Midbrain (tissue), 1 donor: ENCODE measurements at regions not wholly inside any gene's neighbourhood (a gene's known extent, or its start where the extent isn't known, plus 50 kb on each side); places are given as distances from the start of the nearest gene placed in this dataset.
"Not testable (repeated sequence)": the region's sequence is repeated elsewhere in the genome, so short reads cannot be mapped to it uniquely, and the experiment has no call there.

Source experiments
- DNase-seq: peaks from one replicate; lab custom pipeline; 2025; lab: John Stamatoyannopoulos, UW

GRCh38 chrX:135632353-135632752 is 81.1 kb upstream of the CT45A1 start:
- DNase-seq, result peak; percentile 8

GRCh38 chrX:135639066-135639780 is 74.2 kb upstream of the CT45A1 start:
- DNase-seq, result no peak

- no peak for DNase-seq
Measured at GRCh38 chrX:135643916-135644315, 69.5 kb upstream of the CT45A1 start.

DNA sequence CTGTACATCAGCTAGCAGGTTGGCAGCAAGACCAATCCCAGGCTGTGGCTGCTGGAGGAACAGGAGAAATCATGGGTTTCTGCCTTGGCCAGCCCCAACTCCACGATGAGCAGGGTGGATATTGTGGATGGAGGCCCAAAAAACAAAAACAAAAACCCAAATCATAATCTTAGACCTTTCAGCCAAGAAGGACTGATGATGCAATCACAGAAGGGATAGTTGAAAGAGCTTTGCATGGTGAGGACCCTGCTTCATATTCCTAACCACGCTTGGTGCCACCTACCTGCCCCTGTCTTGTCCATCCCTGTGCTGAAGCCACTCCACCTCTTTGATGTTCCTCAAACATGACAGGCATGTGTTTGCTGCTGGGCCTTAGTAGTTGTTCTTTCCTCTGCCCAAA is 68.8 kb upstream of the CT45A1 start:
- no peak for DNase-seq

DNA sequence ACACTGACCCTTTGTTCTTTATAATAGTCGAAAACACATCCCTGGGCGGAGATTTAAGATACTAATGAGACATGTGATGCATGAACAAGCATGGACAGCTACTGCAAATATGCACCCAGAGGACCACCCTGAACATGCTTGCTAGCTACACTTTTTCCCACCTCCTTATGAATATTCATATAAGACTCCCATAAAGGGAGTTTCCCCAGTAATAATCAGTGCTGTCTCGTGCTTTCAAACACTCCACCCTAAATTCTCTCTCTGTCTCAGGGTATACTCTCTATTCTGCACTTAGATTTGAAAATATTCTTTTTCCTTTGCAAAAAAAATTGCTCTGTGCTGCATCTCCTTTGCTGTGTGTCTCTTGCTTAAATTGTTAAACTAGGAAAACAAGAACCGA is 64.4 kb upstream of the CT45A1 start:
- DNase-seq, result no peak

DNA sequence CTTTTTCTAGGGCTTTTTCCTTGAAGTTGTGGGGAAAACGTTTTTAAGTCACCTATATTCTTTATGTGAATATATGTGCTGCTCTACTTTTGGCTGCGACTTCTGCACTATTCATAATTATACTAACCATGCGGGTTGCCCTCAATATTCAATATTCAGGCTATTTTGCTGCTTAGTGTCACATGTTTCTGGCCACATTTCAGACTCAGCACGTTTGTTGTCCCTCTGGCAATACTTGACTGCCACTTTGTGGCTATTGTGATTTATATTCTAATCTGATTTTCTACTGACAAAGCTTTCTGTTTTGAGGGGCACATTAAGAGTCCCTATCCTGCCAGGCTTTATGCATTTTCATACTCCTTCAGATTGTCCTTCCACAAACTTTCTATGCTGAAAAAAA is 63.9 kb upstream of the CT45A1 start:
- no peak for DNase-seq

- no peak for DNase-seq
Measured at GRCh38 chrX:135651647-135652295, 61.7 kb upstream of the CT45A1 start.

DNA sequence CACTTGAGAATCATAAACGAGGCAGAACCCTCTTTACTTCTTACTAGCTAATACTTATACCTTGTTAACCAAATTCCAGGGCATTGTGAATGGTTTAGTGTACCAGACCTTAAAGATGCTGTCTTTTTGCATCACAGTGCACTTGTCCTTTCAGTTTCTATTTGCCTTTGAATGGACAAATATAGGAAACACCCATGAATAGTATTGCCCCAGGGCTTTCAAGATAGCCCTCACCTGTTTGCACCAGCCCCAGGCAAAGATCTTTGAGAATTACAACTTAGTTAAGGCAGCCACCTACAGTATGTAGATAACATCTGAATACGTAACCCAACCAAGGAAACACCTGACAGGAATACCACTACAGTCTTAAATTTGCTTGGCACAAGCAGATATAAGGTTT is 60.8 kb upstream of the CT45A1 start:
- no peak for DNase-seq

- DNase-seq, result not testable (repeated sequence)
Measured at GRCh38 chrX:135657952-135658654, 55.3 kb upstream of the CT45A1 start.
